GM21447 (cell line): ENCODE measurements at regions not wholly inside any gene's neighbourhood (a gene's known extent, or its start where the extent isn't known, plus 50 kb on each side); places are given as distances from the start of the nearest gene placed in this dataset.

Experiments used
- ATAC-seq: cut with Tn5 transposase; IDR thresholded peaks from one replicate; pipeline ENCODE4 v1.9.1; 2021; ENCODE audit not compliant: unreplicated experiment

- ATAC-seq = no peak
These were observed 195.5 kb upstream of the CIBAR2 start for GRCh38 chr16:85307552-85308364.

GRCh38 chr16:85308611-85309540, 196.6 kb upstream of the CIBAR2 start:
- ATAC-seq = no peak

DNA sequence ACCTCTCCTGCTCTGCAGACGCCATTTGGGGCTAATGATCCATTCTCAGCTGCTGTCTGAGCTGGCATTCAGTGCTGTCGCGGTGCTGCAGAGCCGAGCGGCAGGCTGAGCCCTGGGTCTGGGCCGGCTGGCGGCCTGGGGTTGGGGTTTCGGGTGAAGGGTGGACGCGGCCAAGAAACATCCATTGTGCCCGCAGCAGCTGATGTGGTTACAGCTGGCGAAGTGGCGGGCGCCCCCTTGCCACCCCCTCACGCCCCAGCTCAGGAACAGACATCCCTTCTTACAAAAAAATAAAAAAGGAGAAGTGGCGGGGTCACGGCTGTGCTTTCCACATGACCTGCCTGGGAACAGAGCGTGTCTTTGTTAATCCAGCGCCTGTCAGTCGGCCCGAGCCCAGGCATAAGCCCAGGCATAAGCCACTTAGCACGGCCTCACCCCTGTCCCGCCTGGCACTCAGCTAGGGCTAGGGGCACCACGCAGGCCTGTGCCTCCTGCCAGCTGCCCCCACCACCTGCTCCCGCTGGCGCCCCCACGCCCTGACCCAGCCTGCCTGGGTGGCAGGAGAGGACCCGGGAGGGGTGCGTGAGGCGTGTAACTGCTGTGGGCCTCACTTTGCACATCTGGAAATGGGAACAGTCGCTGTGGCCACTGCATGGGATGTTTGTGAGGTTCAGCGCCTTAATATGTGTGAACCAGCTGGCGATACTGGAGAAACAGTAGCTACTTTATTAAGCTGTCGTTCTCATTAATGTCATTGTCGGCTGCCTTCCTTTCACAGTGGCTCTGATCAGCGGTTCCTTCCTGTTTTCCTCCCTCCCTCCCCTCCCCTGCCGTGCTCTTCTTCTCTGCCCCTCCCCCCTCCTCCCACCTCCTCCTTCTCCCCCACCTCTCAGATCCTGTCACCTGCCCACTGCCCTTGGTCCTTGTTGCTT, 197.7 kb upstream of the CIBAR2 start:
- ATAC-seq = no peak

DNA sequence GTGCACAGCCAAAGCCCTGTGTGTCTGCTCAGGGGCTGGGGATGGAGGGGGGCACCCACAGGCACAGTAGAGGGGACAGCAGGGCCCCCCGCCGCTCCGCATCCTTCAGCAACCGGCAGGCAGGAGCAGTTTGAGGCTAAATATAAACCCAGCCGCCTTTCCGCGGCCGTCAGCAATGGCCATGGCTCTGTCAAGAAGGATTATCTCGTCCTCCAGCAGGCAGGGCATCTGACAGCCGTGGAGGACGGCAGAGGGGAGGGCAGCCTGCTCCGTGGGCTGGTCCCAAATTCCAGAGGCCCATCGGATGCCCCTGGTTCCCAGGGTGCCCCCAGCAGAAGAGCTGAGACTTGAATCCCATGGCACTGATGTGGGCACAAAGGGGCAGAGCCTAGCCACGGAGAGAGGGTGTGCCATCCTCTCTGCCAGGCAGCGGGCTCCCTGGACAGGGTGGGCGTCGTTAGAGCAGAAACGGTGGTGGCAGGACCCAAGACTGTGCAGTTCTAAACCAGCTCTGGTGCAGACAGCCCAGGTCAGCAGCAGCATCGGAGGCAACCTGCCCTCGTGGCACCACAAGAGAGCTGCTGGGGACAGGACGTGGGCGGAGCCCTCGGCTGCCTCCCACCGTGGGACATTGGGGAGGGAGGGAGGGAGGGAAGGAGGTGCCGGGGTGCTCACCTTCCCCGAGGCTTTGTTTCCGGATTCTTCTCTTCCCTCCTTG, 198.8 kb upstream of the CIBAR2 start:
- ATAC-seq = no peak

GRCh38 chr16:85311741-85312140, 199.5 kb upstream of the CIBAR2 start:
- no peak for ATAC-seq

- no peak for ATAC-seq
These were observed 199.9 kb upstream of the CIBAR2 start for GRCh38 chr16:85312174-85312573.

- ATAC-seq = no peak
These were observed 200.6 kb upstream of the CIBAR2 start for GRCh38 chr16:85312642-85313525.

DNA sequence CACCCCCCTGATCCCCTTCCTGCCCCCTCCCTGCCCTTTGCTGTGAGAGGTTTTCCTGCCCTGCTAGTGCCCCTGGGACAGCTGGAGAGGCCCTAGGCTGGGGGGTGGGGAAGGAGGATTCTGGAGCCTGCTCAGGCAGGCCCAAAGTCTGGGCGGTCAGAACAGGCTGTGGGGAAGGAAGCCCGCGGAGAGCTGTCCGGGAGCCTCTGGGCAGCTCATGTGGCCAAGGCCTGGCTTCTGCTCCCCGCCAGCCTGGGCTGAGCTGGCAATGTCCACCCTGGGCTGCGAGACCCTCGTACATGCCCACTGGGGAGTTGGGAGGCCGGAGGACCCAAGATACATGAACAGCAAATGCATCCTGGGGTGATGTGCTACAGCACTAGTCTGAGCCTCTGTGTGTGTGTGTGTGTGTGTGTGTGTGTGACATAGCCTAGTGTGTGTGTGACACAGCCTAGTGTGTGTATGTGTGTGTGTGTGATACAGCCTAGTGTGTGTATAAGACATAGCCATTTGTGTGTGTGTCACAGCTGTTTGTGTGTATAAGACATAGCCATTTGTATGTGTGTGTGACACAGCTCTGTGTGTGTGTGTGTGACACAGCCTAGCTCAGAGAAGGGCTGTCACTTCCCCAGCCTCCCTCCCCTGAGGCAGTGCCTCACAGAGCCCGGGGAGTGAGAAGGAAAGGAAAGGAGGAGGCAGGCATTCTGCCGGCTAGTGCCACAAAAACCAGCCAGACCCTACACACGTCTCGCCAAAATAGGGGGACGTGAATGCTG, 201.4 kb upstream of the CIBAR2 start:
- ATAC-seq = no peak

DNA sequence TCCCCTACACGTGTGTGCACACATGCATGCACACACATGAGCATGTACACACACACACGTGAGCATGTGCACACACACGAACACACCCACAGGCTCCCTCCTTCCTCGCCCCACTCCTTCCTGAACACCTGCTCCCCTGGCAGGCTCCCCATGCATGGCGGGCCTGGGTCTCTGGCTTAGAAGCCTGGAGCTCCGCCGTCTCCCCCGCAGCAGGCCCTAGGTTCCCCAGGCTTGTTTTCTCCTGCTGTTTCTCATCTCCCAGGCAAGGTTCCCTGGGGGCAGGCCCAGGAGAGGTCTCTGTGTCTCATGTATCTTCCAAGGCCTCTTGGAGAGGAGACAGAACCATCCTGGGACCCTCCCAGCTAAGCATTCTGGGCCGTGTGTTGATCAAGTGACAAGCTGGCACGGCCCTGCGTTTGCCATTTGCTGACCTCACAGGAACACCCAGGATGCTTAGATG, 202.3 kb upstream of the CIBAR2 start:
- no peak for ATAC-seq

DNA sequence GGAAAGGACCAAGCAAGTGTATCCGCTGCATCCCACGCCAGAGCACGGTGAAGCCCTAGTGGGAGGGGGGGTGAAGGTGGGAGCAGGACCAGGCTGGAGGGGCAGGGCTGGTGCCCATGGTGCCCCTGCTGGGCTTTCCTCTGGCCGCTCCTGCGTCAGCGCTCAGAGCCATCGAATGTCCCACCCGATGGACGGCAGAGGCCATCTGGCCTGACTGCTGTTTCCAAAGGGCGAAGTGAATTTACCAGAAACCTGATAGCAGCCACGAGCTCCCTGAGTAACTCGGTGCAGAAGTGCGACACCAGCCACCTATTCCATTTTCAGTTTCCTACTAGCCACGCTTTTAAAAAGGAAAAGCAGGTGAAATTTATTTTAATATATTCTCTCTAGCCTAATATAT, 203.6 kb upstream of the CIBAR2 start:
- no peak for ATAC-seq

DNA sequence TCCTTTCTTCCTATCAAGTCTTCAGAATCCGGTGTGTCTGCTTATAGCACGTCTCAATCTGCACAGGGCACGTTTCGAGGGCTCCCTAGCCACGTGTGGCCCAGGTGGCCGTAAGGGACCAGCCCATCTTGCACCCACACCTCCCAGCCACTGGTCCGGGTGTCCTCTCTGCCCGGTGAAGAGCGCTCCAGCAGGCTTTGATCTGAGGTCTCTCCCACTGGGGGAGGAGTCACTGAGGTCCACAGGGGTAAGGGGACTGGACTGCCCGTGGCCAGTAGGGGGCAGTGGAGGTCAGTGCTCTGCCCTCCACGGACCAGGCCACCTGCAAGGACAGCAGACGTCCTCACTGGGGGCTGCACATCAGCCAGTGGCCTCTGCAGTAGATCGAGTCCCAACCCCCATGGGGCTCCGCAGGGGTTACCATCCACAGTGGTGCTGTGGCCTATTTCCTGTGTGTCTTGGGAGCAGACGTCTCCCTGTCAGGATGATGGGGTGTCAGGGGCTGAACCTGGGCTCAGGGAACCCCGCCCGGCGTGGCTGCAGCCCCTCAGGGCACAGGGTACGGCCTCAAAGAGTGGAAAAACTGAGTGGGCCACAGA, 204.1 kb upstream of the CIBAR2 start:
- no peak for ATAC-seq

DNA sequence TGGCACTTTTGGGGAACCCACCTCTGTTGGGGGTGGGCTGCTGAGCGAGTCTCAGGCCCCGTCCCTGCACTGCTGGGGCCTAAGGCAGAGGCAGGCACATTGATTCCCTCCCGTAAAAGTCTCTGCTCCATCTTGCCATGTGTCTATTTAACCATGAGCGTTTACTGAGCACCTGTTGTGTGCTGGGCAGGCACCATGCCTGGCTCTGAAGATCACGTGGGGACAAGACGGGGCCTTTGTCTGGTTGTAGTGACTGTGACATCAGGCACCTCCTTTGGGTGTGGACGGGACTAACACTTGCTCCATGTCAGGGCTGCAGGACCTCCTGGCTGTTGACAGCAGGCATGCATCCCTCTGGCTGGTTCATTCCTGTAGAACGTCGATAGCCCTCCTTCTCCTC, 204.7 kb upstream of the CIBAR2 start:
- ATAC-seq = no peak

GRCh38 chr16:85317704-85318103, 205.4 kb upstream of the CIBAR2 start:
- no peak for ATAC-seq

DNA sequence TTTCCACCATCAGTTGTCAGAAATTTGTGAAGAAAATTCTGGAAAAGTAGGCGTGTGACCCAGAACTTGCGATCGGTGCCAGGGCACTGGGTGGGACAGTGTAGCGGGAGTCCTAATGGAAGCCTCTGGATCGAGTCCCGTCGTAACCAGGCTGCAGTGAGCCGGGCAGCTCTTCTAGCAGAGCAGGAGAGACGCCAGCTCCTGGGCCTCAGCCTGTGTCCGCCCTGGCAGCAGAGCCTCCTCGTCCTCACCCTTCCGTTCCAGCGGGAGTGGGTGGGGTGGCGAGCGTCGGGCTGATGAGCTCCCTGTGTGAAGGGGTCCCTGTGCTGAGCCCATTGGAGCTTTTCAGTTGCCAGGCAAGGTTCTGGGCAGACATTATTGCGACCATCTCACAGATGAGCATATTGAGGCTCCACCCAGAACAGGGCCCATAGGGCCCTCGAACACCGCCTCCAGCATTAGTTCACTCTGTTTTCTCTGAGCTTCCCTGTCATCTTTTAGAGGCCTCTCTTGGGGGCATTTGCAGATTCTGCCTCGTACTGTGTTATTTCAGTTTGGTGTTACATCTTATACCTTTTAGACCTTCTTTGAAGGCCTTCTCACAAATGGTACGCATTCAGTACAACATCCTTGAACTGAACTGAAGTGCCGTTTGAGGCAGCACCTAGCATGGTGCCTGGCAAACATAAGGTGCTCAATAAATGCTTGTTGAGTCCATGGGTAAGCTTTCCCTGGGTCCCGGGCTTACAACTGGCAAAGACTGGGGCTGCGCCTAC, 207.1 kb upstream of the CIBAR2 start:
- no peak for ATAC-seq

GRCh38 chr16:85319984-85320440, 207.7 kb upstream of the CIBAR2 start:
- no peak for ATAC-seq

DNA sequence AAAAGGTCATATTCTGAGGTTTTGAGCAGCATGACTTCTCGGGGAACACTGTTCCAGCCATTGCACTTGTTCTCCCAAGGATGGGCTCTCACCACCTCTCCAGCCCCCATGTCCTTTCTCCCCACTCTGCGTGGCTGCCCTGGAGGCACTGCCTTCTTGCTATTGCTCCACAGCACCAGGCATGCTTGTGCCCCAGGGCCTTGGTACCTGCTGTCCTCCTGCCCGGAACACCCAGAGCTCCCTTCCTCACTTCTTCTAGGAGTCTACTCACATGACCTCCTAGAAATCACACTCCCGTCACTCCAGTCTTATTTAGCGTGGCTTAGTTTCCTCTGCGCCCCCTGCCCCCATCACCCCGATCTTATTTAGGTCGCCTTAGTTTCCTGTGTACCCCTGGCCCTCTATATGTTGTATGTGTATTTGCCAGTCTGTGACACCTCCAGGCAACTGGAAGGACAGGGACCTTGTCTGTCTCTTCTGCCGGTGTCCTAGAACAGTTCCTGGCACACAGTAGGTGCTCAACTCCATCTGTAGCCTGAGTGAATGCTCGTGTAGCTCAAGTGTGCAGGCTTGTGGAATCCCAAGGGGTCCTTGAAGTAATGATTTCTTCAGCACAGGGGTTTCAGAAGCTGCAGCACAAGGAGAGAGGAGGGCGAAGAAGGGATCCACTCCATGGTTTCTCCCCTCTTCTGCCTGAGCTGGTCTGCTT, 208.6 kb upstream of the CIBAR2 start:
- ATAC-seq = no peak
